ENCODE measurements at regions not wholly inside any gene's neighbourhood (a gene's known extent, or its start where the extent isn't known, plus 50 kb on each side); places are given as distances from the start of the nearest gene placed in this dataset.

GRCh38 chr21:26226724-26227123 is 56.2 kb upstream of the APP start:
- Histone ChIP-seq H3K4me1 (no peaks in the 10 kb centered on the region), H3K36me3 (ENCODE audit: control insufficient read depth, insufficient read depth, low read length) (no peaks in the 10 kb centered on the region), H3K9me3 (no peaks in the 10 kb centered on the region), H3K4me3 (ENCODE audit: low read depth, low read length) (no peak overlapping the region), H3K27me3 (replicated peaks; ENCODE audit: control insufficient read depth, insufficient read depth, low read length) (no peaks in the 10 kb centered on the region)
- Mint-ChIP-seq H3K4me3 (ENCODE audit: unreplicated experiment) (no peak overlapping the region), H3K27ac (ENCODE audit: unreplicated experiment) (no peak overlapping the region), H3K36me3 (ENCODE audit: insufficient read depth, unreplicated experiment) (no peaks in the 10 kb centered on the region), H3K27me3 (ENCODE audit: insufficient read depth, unreplicated experiment) (peaks cover 2% of the 10 kb centered on the region), H3K9me3 (ENCODE audit: unreplicated experiment) (peaks cover under 1% of the 10 kb centered on the region), H3K4me1 (ENCODE audit: low read depth, unreplicated experiment) (no peaks in the 10 kb centered on the region)
- no peak for DNase-seq
- POLR2A ChIA-PET = no interaction called here
- no TSS peak for BruUV-seq (replicated peaks)
- CTCF ChIA-PET = no interaction called here
- intact Hi-C loops (cut with micrococcal nuclease; ENCODE audit: unreplicated experiment) = no loop called here
- TF ChIP-seq CTCF (IDR thresholded peaks at IDR 0.05; ENCODE audit: insufficient read depth in 1 of 2, low read depth in 1 of 2, low read length in 1 of 2, severe bottlenecking in 1 of 2, unreplicated experiment in 1 of 2) = no peak

- CTCF ChIA-PET = no interaction called here
- H3K36me3 Mint-ChIP-seq (ENCODE audit: insufficient read depth, unreplicated experiment) = no peaks in the 10 kb centered on the region
- POLR2A ChIA-PET = no interaction called here
- H3K4me3 Mint-ChIP-seq (ENCODE audit: unreplicated experiment) = no peak overlapping the region
- H3K27ac Mint-ChIP-seq (ENCODE audit: unreplicated experiment) = no peak overlapping the region
- H3K4me3 ChIP-seq (ENCODE audit: low read depth, low read length) = no peak overlapping the region
- H3K4me1 ChIP-seq = no peaks in the 10 kb centered on the region
- BruUV-seq (replicated peaks) = no TSS peak
- H3K9me3 ChIP-seq = no peaks in the 10 kb centered on the region
- H3K27me3 ChIP-seq (replicated peaks; ENCODE audit: control insufficient read depth, insufficient read depth, low read length) = no peaks in the 10 kb centered on the region
- peaks cover 5% of the 10 kb centered on the region for H3K9me3 Mint-ChIP-seq (ENCODE audit: unreplicated experiment)
- no peaks in the 10 kb centered on the region for H3K36me3 ChIP-seq (ENCODE audit: control insufficient read depth, insufficient read depth, low read length)
- DNase-seq = no peak
- TF ChIP-seq CTCF (IDR thresholded peaks at IDR 0.05; ENCODE audit: insufficient read depth in 1 of 2, low read depth in 1 of 2, low read length in 1 of 2, severe bottlenecking in 1 of 2, unreplicated experiment in 1 of 2) = no peak
- intact Hi-C loops (cut with micrococcal nuclease; ENCODE audit: unreplicated experiment) = no loop called here
- H3K27me3 Mint-ChIP-seq (ENCODE audit: insufficient read depth, unreplicated experiment) = peaks cover 2% of the 10 kb centered on the region
- H3K4me1 Mint-ChIP-seq (ENCODE audit: low read depth, unreplicated experiment) = no peaks in the 10 kb centered on the region
These were observed 54.5 kb upstream of the APP start for GRCh38 chr21:26225046-26225445.

- intact Hi-C loops (cut with micrococcal nuclease; ENCODE audit: unreplicated experiment) = no loop called here
- no peak for TF ChIP-seq CTCF (IDR thresholded peaks at IDR 0.05; ENCODE audit: insufficient read depth in 1 of 2, low read depth in 1 of 2, low read length in 1 of 2, severe bottlenecking in 1 of 2, unreplicated experiment in 1 of 2)
- Mint-ChIP-seq H3K4me1 (ENCODE audit: low read depth, unreplicated experiment) (no peaks in the 10 kb centered on the region), H3K4me3 (ENCODE audit: unreplicated experiment) (no peak overlapping the region), H3K9me3 (ENCODE audit: unreplicated experiment) (peaks cover 11% of the 10 kb centered on the region), H3K27ac (ENCODE audit: unreplicated experiment) (no peak overlapping the region), H3K36me3 (ENCODE audit: insufficient read depth, unreplicated experiment) (no peaks in the 10 kb centered on the region), H3K27me3 (ENCODE audit: insufficient read depth, unreplicated experiment) (peaks cover 5% of the 10 kb centered on the region)
- no peaks in the 10 kb centered on the region for H3K27me3 ChIP-seq (replicated peaks; ENCODE audit: control insufficient read depth, insufficient read depth, low read length)
- H3K36me3 ChIP-seq (ENCODE audit: control insufficient read depth, insufficient read depth, low read length) = no peaks in the 10 kb centered on the region
- ChIA-PET POLR2A (no interaction called here), CTCF (no interaction called here)
- H3K4me1 ChIP-seq = no peaks in the 10 kb centered on the region
- H3K9me3 ChIP-seq = no peaks in the 10 kb centered on the region
- H3K4me3 ChIP-seq (ENCODE audit: low read depth, low read length) = no peak overlapping the region
- no TSS peak for BruUV-seq (replicated peaks)
- no peak for DNase-seq
These were observed 53.8 kb upstream of the APP start for GRCh38 chr21:26224366-26224765.

All from Caco-2 (cell line).